ENCODE measurements at regions not wholly inside any gene's neighbourhood (a gene's known extent, or its start where the extent isn't known, plus 50 kb on each side); places are given as distances from the start of the nearest gene placed in this dataset.

DNA sequence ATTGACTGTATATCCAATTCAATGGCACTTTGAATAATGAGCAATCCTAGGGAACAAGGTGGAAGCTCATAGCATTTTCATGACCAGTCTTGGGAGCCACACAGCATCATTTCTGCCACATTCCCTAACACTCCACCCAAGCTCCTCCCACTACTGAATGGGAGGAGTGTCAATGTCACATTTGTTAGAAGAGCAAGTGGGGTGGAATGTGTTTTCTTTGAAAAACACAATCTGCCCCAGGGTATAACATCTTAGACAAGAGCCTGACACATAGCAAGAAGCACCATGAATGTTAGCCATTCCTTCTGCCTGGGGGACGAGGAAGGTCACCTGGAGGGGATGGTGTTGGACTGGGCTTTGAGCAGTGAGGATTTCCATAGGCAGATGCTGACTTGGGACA is 258.3 kb upstream of the PMEPA1 start:
- POLR2A ChIA-PET (ENCODE audit: unreplicated experiment): no interaction called here

More for the DNA sequence above, 258.3 kb upstream of the PMEPA1 start:
- no peaks in the 10 kb centered on the region for H3K4me1 ChIP-seq (ENCODE audit: control insufficient read depth, insufficient read depth, low read length)
- no peak overlapping the region for H3K14ac ChIP-seq (replicated peaks; ENCODE audit: low read depth, low read length)
- in situ Hi-C loops (cut with MboI; ENCODE audit: low sequenced_read_pairs) (no loop called here), dilution Hi-C loops (cut with HindIII; ENCODE audit: low sequenced_read_pairs, unreplicated experiment) (no loop called here), intact Hi-C loops (cut with micrococcal nuclease) (no loop called here)
- no peaks in the 10 kb centered on the region for H4K20me1 ChIP-seq (ENCODE audit: insufficient read depth, low read length)
- no peak overlapping the region for H3K4me3 ChIP-seq (ENCODE audit: insufficient read depth, low read depth, low read length)
- H3K9me1 ChIP-seq (ENCODE audit: insufficient read depth, low read length): no peaks in the 10 kb centered on the region
- no TSS peak for BruUV-seq (replicated peaks)
- ATAC-seq (ENCODE audit: low read depth): no peak
- no peak overlapping the region for H2BK5ac ChIP-seq (ENCODE audit: low read depth, low read length, poor library complexity, severe bottlenecking)
- H3K36me3 ChIP-seq (ENCODE audit: control insufficient read depth, insufficient read depth, low read length): no peaks in the 10 kb centered on the region
- H2BK120ac ChIP-seq (ENCODE audit: low read depth, low read length): no peak overlapping the region
- CTCF ChIA-PET: no interaction called here
- H3K56ac ChIP-seq (ENCODE audit: extremely low read depth, insufficient read depth, low read length): no peak overlapping the region
- no peak overlapping the region for H2BK20ac ChIP-seq (ENCODE audit: low read depth, low read length)
- no peak overlapping the region for H3K9ac ChIP-seq (ENCODE audit: low read depth, low read length)
- no peak overlapping the region for H2AK5ac ChIP-seq (ENCODE audit: low read depth, low read length)
- no peaks in the 10 kb centered on the region for H3K9me3 ChIP-seq (ENCODE audit: control insufficient read depth, insufficient read depth, low read length)
- WGBS, 2 experiments (ENCODE audit: extremely low coverage in 2 of 2, insufficient read length in 1 of 2): no CpG with 5 or more reads among the region's 1 CpG
- H3K79me1 ChIP-seq (ENCODE audit: low read depth in 1 of 2, low read length in 2 of 2): no peaks in the 10 kb centered on the region
- no peak overlapping the region for H3K18ac ChIP-seq (ENCODE audit: low read depth, low read length)
- H3K27me3 ChIP-seq (ENCODE audit: control insufficient read depth, insufficient read depth, low read length): no peaks in the 10 kb centered on the region
- H4K91ac ChIP-seq (ENCODE audit: insufficient read depth, low read depth, low read length): no peak overlapping the region
- no peak overlapping the region for H2AFZ ChIP-seq (replicated peaks; ENCODE audit: low read length, poor library complexity)
- H3K27ac ChIP-seq (ENCODE audit: insufficient read depth, low read length): no peak overlapping the region
- no peak overlapping the region for H3K4ac ChIP-seq (ENCODE audit: low read depth, low read length)
- no peak overlapping the region for H3K23ac ChIP-seq (ENCODE audit: low read depth, low read length)
- H4K5ac ChIP-seq (ENCODE audit: low read depth, low read length): no peak overlapping the region
- H2BK15ac ChIP-seq (ENCODE audit: low read depth, low read length): no peak overlapping the region
- no peak overlapping the region for H4K8ac ChIP-seq (ENCODE audit: low read depth in 2 of 2, low read length in 2 of 2)
- TF ChIP-seq CHD1 (IDR thresholded peaks at IDR 0.05; ENCODE audit: low read depth, low read length) (no peak), MAZ (IDR thresholded peaks at IDR 0.05; ENCODE audit: borderline replicate concordance, low read depth, low read length) (no peak), RAD21 (IDR thresholded peaks at IDR 0.05; ENCODE audit: low read length) (no peak)
- H2AK9ac ChIP-seq (replicated peaks; ENCODE audit: low read depth, low read length, poor library complexity): no peak overlapping the region
- no peak overlapping the region for H3K4me2 ChIP-seq (ENCODE audit: low read depth, low read length)
- DNase-seq: no peak

Measured in IMR-90 (cell line).